DND-41 (cell line): ENCODE measurements at regions not wholly inside any gene's neighbourhood (a gene's known extent, or its start where the extent isn't known, plus 50 kb on each side); places are given as distances from the start of the nearest gene placed in this dataset.

Source experiments
- ATAC-seq: fragments of 200-7000 bp; cut with Tn5 transposase; 3 replicates; pipeline ENCODE4 v1.9.1; 2021; ENCODE audit warnings: low read depth; ENCODE audit not compliant: insufficient read depth
- DNase-seq: peaks from one replicate; pipeline ENCODE4 v3.0.0-alpha.2; 2020
- H2AFZ ChIP-seq: 2 replicates; pipeline ENCODE4 v1.6.0; 2012; ENCODE audit warnings: low read depth, low read length
- H3K27ac ChIP-seq: 2 replicates; pipeline ENCODE4 v1.5.1; 2012; ENCODE audit warnings: low read length, inconsistent platforms
- H3K27me3 ChIP-seq: fragments of 200-600 bp; sonication (generic); 2 replicates; pipeline ENCODE4 v1.6.0; 2012; ENCODE audit warnings: low read length, mild to moderate bottlenecking, inconsistent platforms; ENCODE audit not compliant: insufficient read depth, poor library complexity
- H3K36me3 ChIP-seq: 2 replicates; pipeline ENCODE4 v1.5.1; 2012; ENCODE audit warnings: low read length, inconsistent platforms; ENCODE audit not compliant: insufficient read depth
- H3K4me1 ChIP-seq: 2 replicates; pipeline ENCODE4 v1.5.1; 2012; ENCODE audit warnings: mild to moderate bottlenecking, low read length; ENCODE audit not compliant: insufficient read depth
- H3K4me2 ChIP-seq: 2 replicates; pipeline ENCODE4 v1.6.0; 2012; ENCODE audit warnings: mild to moderate bottlenecking, moderate library complexity, low read length, inconsistent platforms; ENCODE audit not compliant: insufficient read depth
- H3K4me3 ChIP-seq, 2 experiments: fragments of 200-600 bp in 1 of 2; shearing (Covaris generic) in 1 of 2; 2 replicates each; pipeline ENCODE4 v1.5.1; 2012 to 2016; ENCODE audit warnings: inconsistent platforms in 2 of 2, low read length in 2 of 2, mild to moderate bottlenecking in 2 of 2, low read depth in 1 of 2, moderate library complexity in 1 of 2
- H3K79me2 ChIP-seq: 2 replicates; pipeline ENCODE4 v1.6.0; 2012; ENCODE audit warnings: low read length, inconsistent platforms; ENCODE audit not compliant: insufficient read depth
- H3K9ac ChIP-seq: 2 replicates; pipeline ENCODE4 v1.6.0; 2012; ENCODE audit warnings: low read depth, mild to moderate bottlenecking, inconsistent platforms, low read length, moderate library complexity
- H3K9me3 ChIP-seq: 2 replicates; pipeline ENCODE4 v1.5.1; 2012; ENCODE audit warnings: low read length, moderate library complexity, mild to moderate bottlenecking, inconsistent platforms; ENCODE audit not compliant: insufficient read depth, severe bottlenecking
- H4K20me1 ChIP-seq: 2 replicates; pipeline ENCODE4 v1.6.0; 2012; ENCODE audit warnings: low read length; ENCODE audit not compliant: insufficient read depth
- CTCF ChIP-seq: IDR thresholded peaks from 2 replicates; pipeline ENCODE4 v1.5.1; 2012; ENCODE audit warnings: borderline replicate concordance, low read length, moderate library complexity, mild to moderate bottlenecking; ENCODE audit not compliant: poor library complexity, severe bottlenecking; ENCODE audit errors: extremely low read depth
- EZH2 ChIP-seq: IDR thresholded peaks from 3 replicates; pipeline ENCODE4 v1.6.1; 2012; ENCODE audit warnings: borderline replicate concordance, low read depth, mild to moderate bottlenecking, moderate library complexity, low read length, inconsistent platforms; ENCODE audit not compliant: severe bottlenecking

GRCh38 chr5:89452081-89452480 is 569.1 kb upstream of the MEF2C start:
- H3K4me2 ChIP-seq, result no peak overlapping the region
- no peaks in the 10 kb centered on the region for H3K9me3 ChIP-seq
- no peaks in the 10 kb centered on the region for H3K36me3 ChIP-seq
- no peaks in the 10 kb centered on the region for H3K4me1 ChIP-seq
- no peaks in the 10 kb centered on the region for H3K79me2 ChIP-seq
- no peak overlapping the region for H2AFZ ChIP-seq
- H3K9ac ChIP-seq, result no peak overlapping the region
- no peaks in the 10 kb centered on the region for H3K27me3 ChIP-seq
- ATAC-seq (no peak), DNase-seq (no peak)
- H3K27ac ChIP-seq, result no peak overlapping the region
- TF ChIP-seq CTCF (no peak), EZH2 (no peak)
- no peaks in the 10 kb centered on the region for H4K20me1 ChIP-seq
- H3K4me3 ChIP-seq, result no peak overlapping the region

GRCh38 chr5:89451263-89451662 is 568.3 kb upstream of the MEF2C start:
- Histone ChIP-seq H2AFZ (no peak overlapping the region), H3K9me3 (no peaks in the 10 kb centered on the region), H3K27me3 (no peaks in the 10 kb centered on the region), H3K36me3 (no peaks in the 10 kb centered on the region), H3K4me2 (no peak overlapping the region), H3K4me3 (no peak overlapping the region), H4K20me1 (no peaks in the 10 kb centered on the region), H3K79me2 (no peaks in the 10 kb centered on the region), H3K9ac (no peak overlapping the region), H3K4me1 (no peaks in the 10 kb centered on the region), H3K27ac (no peak overlapping the region)
- no peak for TF ChIP-seq EZH2
- TF ChIP-seq CTCF, result no peak
- DNase-seq (no peak), ATAC-seq (no peak)

- H3K4me2 ChIP-seq, result no peak overlapping the region
- no peaks in the 10 kb centered on the region for H3K79me2 ChIP-seq
- ATAC-seq, result no peak
- H2AFZ ChIP-seq, result no peak overlapping the region
- no peak overlapping the region for H3K4me3 ChIP-seq
- H3K4me1 ChIP-seq, result no peaks in the 10 kb centered on the region
- no peaks in the 10 kb centered on the region for H3K27me3 ChIP-seq
- TF ChIP-seq CTCF (no peak), EZH2 (no peak)
- no peaks in the 10 kb centered on the region for H3K9me3 ChIP-seq
- no peak for DNase-seq
- no peak overlapping the region for H3K9ac ChIP-seq
- H3K27ac ChIP-seq, result no peak overlapping the region
- H3K36me3 ChIP-seq, result no peaks in the 10 kb centered on the region
- H4K20me1 ChIP-seq, result no peaks in the 10 kb centered on the region
These were observed 567.2 kb upstream of the MEF2C start for GRCh38 chr5:89450149-89450538.
